Sigmoid colon (tissue), 4 donors: ENCODE measurements at regions not wholly inside any gene's neighbourhood (a gene's known extent, or its start where the extent isn't known, plus 50 kb on each side); places are given as distances from the start of the nearest gene placed in this dataset.

Source experiments
- EP300 ChIP-seq, 4 donors: sonication (generic); formaldehyde crosslinking; IDR thresholded peaks; one replicate each; pipeline ENCODE4 v1.6.1; 2017; ENCODE audit warnings: antibody characterized with exemption in 4 of 4
- TF ChIP-seq, protein P1 (sequence below), 4 experiments: fragments of 450-650 bp in 3 of 4; fragments of 200-600 bp in 1 of 4; IDR thresholded peaks; one replicate each; pipeline ENCODE4 v1.5.1; 2016 to 2019; ENCODE audit warnings: antibody characterized with exemption in 4 of 4, mild to moderate bottlenecking in 3 of 4, moderate library complexity in 2 of 4

DNA sequence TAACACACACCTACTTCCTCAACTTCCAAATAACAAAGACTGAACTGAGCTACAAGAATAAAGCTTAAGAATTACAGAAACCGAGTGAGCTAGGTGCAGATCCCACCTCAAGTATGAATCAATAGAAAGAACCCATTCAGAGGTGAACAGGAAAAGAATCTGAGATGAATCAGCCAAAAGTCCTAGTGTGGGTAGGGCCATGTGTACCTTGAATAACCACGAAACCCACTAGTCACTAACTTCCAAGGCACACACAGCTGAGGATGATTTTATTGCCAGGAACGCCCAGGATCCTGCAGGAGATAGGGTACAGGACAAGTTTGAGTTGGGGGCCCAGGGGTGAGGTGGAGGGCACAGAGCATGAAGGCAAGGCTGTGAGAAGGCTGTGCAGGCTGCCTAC, 99.7 kb upstream of the REG3A start:
- TF ChIP-seq, protein P1, sequence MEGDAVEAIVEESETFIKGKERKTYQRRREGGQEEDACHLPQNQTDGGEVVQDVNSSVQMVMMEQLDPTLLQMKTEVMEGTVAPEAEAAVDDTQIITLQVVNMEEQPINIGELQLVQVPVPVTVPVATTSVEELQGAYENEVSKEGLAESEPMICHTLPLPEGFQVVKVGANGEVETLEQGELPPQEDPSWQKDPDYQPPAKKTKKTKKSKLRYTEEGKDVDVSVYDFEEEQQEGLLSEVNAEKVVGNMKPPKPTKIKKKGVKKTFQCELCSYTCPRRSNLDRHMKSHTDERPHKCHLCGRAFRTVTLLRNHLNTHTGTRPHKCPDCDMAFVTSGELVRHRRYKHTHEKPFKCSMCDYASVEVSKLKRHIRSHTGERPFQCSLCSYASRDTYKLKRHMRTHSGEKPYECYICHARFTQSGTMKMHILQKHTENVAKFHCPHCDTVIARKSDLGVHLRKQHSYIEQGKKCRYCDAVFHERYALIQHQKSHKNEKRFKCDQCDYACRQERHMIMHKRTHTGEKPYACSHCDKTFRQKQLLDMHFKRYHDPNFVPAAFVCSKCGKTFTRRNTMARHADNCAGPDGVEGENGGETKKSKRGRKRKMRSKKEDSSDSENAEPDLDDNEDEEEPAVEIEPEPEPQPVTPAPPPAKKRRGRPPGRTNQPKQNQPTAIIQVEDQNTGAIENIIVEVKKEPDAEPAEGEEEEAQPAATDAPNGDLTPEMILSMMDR (IDR thresholded peaks at IDR 0.05), result no peak
- TF ChIP-seq EP300 (IDR thresholded peaks at IDR 0.05), result no peak
